Effector CD8-positive, alpha-beta T cell (primary cell): ENCODE measurements at regions not wholly inside any gene's neighbourhood (a gene's known extent, or its start where the extent isn't known, plus 50 kb on each side); places are given as distances from the start of the nearest gene placed in this dataset.

Experiments used
- DNase-seq: peaks from one replicate; lab custom pipeline; 2025; lab: John Stamatoyannopoulos, UW

GRCh38 chr20:40738976-40739375 is 49.9 kb upstream of the MAFB start:
- DNase-seq: no peak

GRCh38 chr20:40739841-40740240 is 50.8 kb upstream of the MAFB start:
- no peak for DNase-seq

- DNase-seq: no peak
Observed at GRCh38 chr20:40741507-40742106, 52.6 kb upstream of the MAFB start.

GRCh38 chr20:40743141-40743775 is 54.2 kb upstream of the MAFB start:
- DNase-seq: no peak

- no peak for DNase-seq
Observed at GRCh38 chr20:40744072-40744817, 55.2 kb upstream of the MAFB start.

- DNase-seq: no peak
Observed at GRCh38 chr20:40744818-40745175, 55.8 kb upstream of the MAFB start.

GRCh38 chr20:40746251-40746650 is 57.2 kb upstream of the MAFB start:
- DNase-seq: no peak

GRCh38 chr20:40748182-40748581 is 59.1 kb upstream of the MAFB start:
- no peak for DNase-seq

- DNase-seq: no peak
Observed at GRCh38 chr20:40749985-40750506, 61.0 kb upstream of the MAFB start.

- DNase-seq: no peak
Observed at GRCh38 chr20:40750541-40751035, 61.6 kb upstream of the MAFB start.

GRCh38 chr20:40753472-40753871 is 64.4 kb upstream of the MAFB start:
- DNase-seq: no peak

- no peak for DNase-seq
Observed at GRCh38 chr20:40754339-40754943, 65.4 kb upstream of the MAFB start.

- DNase-seq: no peak
Observed at GRCh38 chr20:40757087-40757486, 68.1 kb upstream of the MAFB start.

GRCh38 chr20:40758790-40759189 is 69.8 kb upstream of the MAFB start:
- no peak for DNase-seq

GRCh38 chr20:40760399-40760798 is 71.4 kb upstream of the MAFB start:
- DNase-seq: no peak

GRCh38 chr20:40763646-40764295 is 74.7 kb upstream of the MAFB start:
- no peak for DNase-seq

GRCh38 chr20:40765814-40766480 is 76.9 kb upstream of the MAFB start:
- no peak for DNase-seq

GRCh38 chr20:40766790-40767614 is 78.0 kb upstream of the MAFB start:
- no peak for DNase-seq

- DNase-seq: no peak
Observed at GRCh38 chr20:40767615-40767924, 78.5 kb upstream of the MAFB start.

- no peak for DNase-seq
Observed at GRCh38 chr20:40768105-40768504, 79.1 kb upstream of the MAFB start.
